Adrenal gland (tissue), 5 donors: ENCODE measurements at regions not wholly inside any gene's neighbourhood (a gene's known extent, or its start where the extent isn't known, plus 50 kb on each side); places are given as distances from the start of the nearest gene placed in this dataset.

Source experiments
- CTCF ChIP-seq, 6 experiments: fragments of 450-650 bp in 4 of 6; fragments of 200-600 bp in 2 of 6; sonication (generic) in 1 of 6; IDR thresholded peaks; 1 replicate in 5 of 6; 2 replicates in 1 of 6; pipeline versions ENCODE4 v1.5.1 to v1.8.0; 2016 to 2021; ENCODE audit warnings: antibody characterized with exemption in 6 of 6, mild to moderate bottlenecking in 2 of 6, moderate library complexity in 1 of 6
- POLR2A ChIP-seq, 2 donors: fragments of 450-650 bp; IDR thresholded peaks; one replicate each; pipeline ENCODE4 v1.6.1; 2017; ENCODE audit warnings: antibody characterized with exemption in 2 of 2, mild to moderate bottlenecking in 2 of 2, moderate library complexity in 1 of 2
- donor health status: DM: no; HTN: no; CAD: no.

- no peak for TF ChIP-seq CTCF (IDR thresholded peaks at IDR 0.05)
- no peak for TF ChIP-seq POLR2A (IDR thresholded peaks at IDR 0.05)
These were observed 1432.6 kb upstream of the TENM3 start for GRCh38 chr4:180810581-180810980.
